GM18519 (cell line): ENCODE measurements at regions not wholly inside any gene's neighbourhood (a gene's known extent, or its start where the extent isn't known, plus 50 kb on each side); places are given as distances from the start of the nearest gene placed in this dataset.
"Not testable (repeated sequence)": the region's sequence is repeated elsewhere in the genome, so short reads cannot be mapped to it uniquely, and the experiment has no call there.

Source experiments
- ATAC-seq: cut with Tn5 transposase; IDR thresholded peaks from one replicate; pipeline ENCODE4 v1.9.1; 2021; ENCODE audit warnings: mild to moderate bottlenecking, moderate library complexity; ENCODE audit not compliant: unreplicated experiment, low FRiP score

- ATAC-seq = no peak
Measured at GRCh38 chr10:130962240-130963051, 349.1 kb downstream of the TCERG1L start.

- no peak for ATAC-seq
Measured at GRCh38 chr10:130963052-130963393, 348.5 kb downstream of the TCERG1L start.

- no peak for ATAC-seq
Measured at GRCh38 chr10:130963786-130964522, 347.6 kb downstream of the TCERG1L start.

- ATAC-seq = no peak
Measured at GRCh38 chr10:130964771-130965170, 346.8 kb downstream of the TCERG1L start.

GRCh38 chr10:130967161-130967560, 344.4 kb downstream of the TCERG1L start:
- no peak for ATAC-seq

GRCh38 chr10:130967784-130968183, 343.7 kb downstream of the TCERG1L start:
- ATAC-seq = no peak

GRCh38 chr10:130968511-130968910, 343.0 kb downstream of the TCERG1L start:
- ATAC-seq = no peak

GRCh38 chr10:130968964-130969363, 342.6 kb downstream of the TCERG1L start:
- ATAC-seq = no peak

GRCh38 chr10:130969700-130970099, 341.8 kb downstream of the TCERG1L start:
- no peak for ATAC-seq

GRCh38 chr10:130970341-130971122, 341.0 kb downstream of the TCERG1L start:
- no peak for ATAC-seq

GRCh38 chr10:130971123-130971435, 340.4 kb downstream of the TCERG1L start:
- ATAC-seq = no peak

- no peak for ATAC-seq
Measured at GRCh38 chr10:130973127-130973839, 338.2 kb downstream of the TCERG1L start.

GRCh38 chr10:130974166-130974565, 337.4 kb downstream of the TCERG1L start:
- no peak for ATAC-seq

- not testable (repeated sequence) for ATAC-seq
Measured at GRCh38 chr10:130975351-130975750, 336.2 kb downstream of the TCERG1L start.

GRCh38 chr10:130982802-130983201, 328.7 kb downstream of the TCERG1L start:
- no peak for ATAC-seq

- ATAC-seq = no peak
Measured at GRCh38 chr10:130983749-130984148, 327.8 kb downstream of the TCERG1L start.

- no peak for ATAC-seq
Measured at GRCh38 chr10:130984686-130985085, 326.8 kb downstream of the TCERG1L start.

GRCh38 chr10:130985158-130985753, 326.3 kb downstream of the TCERG1L start:
- no peak for ATAC-seq

- no peak for ATAC-seq
Measured at GRCh38 chr10:130986846-130987245, 324.7 kb downstream of the TCERG1L start.

GRCh38 chr10:130987401-130987800, 324.1 kb downstream of the TCERG1L start:
- ATAC-seq = no peak
